GM12892 (cell line): ENCODE measurements at regions not wholly inside any gene's neighbourhood (a gene's known extent, or its start where the extent isn't known, plus 50 kb on each side); places are given as distances from the start of the nearest gene placed in this dataset.

Experiments
- DNase-seq: peaks from one replicate; pipeline ENCODE4 v3.0.0; 2011; ENCODE audit not compliant: insufficient read length
- FAIRE-seq: peaks from 2 replicates; lab custom pipeline; 2011; peaks lifted over from hg19 to GRCh38; lab: Jason Lieb, UNC
- POLR2A ChIP-seq: IDR thresholded peaks from 2 replicates; pipeline ENCODE4 v1.6.1; 2011; ENCODE audit warnings: low read depth, low read length, control low read depth
- POLR2AphosphoS5 ChIP-seq: IDR thresholded peaks from 2 replicates; pipeline ENCODE4 v1.6.1; 2011; ENCODE audit warnings: low read depth, low read length, control low read depth
- TAF1 ChIP-seq: IDR thresholded peaks from 2 replicates; pipeline ENCODE4 v1.6.1; 2011; ENCODE audit warnings: low read depth, mild to moderate bottlenecking, control low read depth, low read length, borderline replicate concordance

GRCh38 chr2:104733226-104733943 is 120.5 kb upstream of the POU3F3 start:
- DNase-seq (no peak), FAIRE-seq (peak; percentile 17)
- TF ChIP-seq POLR2AphosphoS5, result no peak
- TF ChIP-seq TAF1, result no peak
- TF ChIP-seq POLR2A, result no peak

GRCh38 chr2:104734937-104735586 is 118.9 kb upstream of the POU3F3 start:
- DNase-seq (no peak), FAIRE-seq (no peak)
- TF ChIP-seq POLR2AphosphoS5 (no peak), TAF1 (no peak), POLR2A (no peak)

GRCh38 chr2:104736026-104736425 is 117.9 kb upstream of the POU3F3 start:
- TF ChIP-seq TAF1, result no peak
- TF ChIP-seq POLR2AphosphoS5, result no peak
- TF ChIP-seq POLR2A, result no peak
- FAIRE-seq (no peak), DNase-seq (no peak)

- DNase-seq (no peak), FAIRE-seq (no peak)
- TF ChIP-seq TAF1 (no peak), POLR2A (no peak), POLR2AphosphoS5 (no peak)
Observed at GRCh38 chr2:104741860-104742259, 112.1 kb upstream of the POU3F3 start.

- FAIRE-seq (no peak), DNase-seq (no peak)
- TF ChIP-seq POLR2A (no peak), POLR2AphosphoS5 (no peak), TAF1 (no peak)
Observed at GRCh38 chr2:104744537-104744936, 109.4 kb upstream of the POU3F3 start.

GRCh38 chr2:104745846-104746245 is 108.1 kb upstream of the POU3F3 start:
- FAIRE-seq, result no peak
- DNase-seq, result no peak
- TF ChIP-seq TAF1, result no peak
- no peak for TF ChIP-seq POLR2A
- no peak for TF ChIP-seq POLR2AphosphoS5

- FAIRE-seq (no peak), DNase-seq (no peak)
- TF ChIP-seq POLR2AphosphoS5 (no peak), POLR2A (no peak), TAF1 (no peak)
Observed at GRCh38 chr2:104746299-104746698, 107.6 kb upstream of the POU3F3 start.

GRCh38 chr2:104746858-104747257 is 107.1 kb upstream of the POU3F3 start:
- TF ChIP-seq POLR2AphosphoS5 (no peak), TAF1 (no peak), POLR2A (no peak)
- DNase-seq, result no peak
- no peak for FAIRE-seq

- FAIRE-seq, result no peak
- TF ChIP-seq POLR2A (no peak), TAF1 (no peak), POLR2AphosphoS5 (no peak)
Observed at GRCh38 chr2:104749856-104750460, 104.0 kb upstream of the POU3F3 start.

GRCh38 chr2:104752504-104752903 is 101.4 kb upstream of the POU3F3 start:
- no peak for DNase-seq
- no peak for FAIRE-seq
- TF ChIP-seq TAF1 (no peak), POLR2A (no peak), POLR2AphosphoS5 (no peak)

More at GRCh38 chr2:104749856-104750460, 104.0 kb upstream of the POU3F3 start:
- no peak for DNase-seq

GRCh38 chr2:104755026-104755878 is 98.7 kb upstream of the POU3F3 start:
- TF ChIP-seq TAF1 (no peak), POLR2AphosphoS5 (no peak), POLR2A (no peak)
- FAIRE-seq (no peak), DNase-seq (no peak)
